ENCODE measurements at regions not wholly inside any gene's neighbourhood (a gene's known extent, or its start where the extent isn't known, plus 50 kb on each side); places are given as distances from the start of the nearest gene placed in this dataset.

DNA sequence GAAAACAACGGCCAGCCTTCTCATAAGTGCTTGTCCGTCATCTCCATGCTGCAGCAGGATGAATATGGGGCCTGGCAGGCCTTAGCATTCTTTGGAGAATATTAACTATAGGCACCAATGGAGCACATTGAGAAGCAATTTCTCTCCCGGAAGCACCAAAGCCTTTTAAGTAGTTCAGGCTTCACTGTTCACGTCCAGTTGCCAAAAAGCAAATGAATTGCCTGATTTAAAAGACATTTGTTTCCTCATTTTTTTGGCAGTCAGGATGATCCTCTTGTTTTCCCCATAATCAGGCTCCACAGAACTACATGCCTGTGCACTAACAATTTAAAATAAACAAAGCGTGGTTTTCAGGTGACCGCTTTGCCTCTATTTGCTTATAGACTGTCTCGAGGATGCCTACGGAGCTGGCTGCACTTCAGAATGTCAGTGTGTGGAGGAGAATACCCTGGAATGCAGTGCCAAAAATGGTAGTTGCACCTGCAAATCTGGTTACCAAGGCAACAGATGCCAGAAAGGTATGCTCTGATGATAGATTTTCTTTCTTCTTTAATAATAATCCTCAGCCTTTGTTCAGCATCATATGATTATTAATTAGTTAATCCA is 725.2 kb upstream of the GOLIM4 start:
- no peak overlapping the region for H3K27ac ChIP-seq
- TF ChIP-seq ZFX (IDR thresholded peaks at IDR 0.05) (no peak), CTCF (conservative IDR thresholded peaks at IDR 0.05) (no peak)

DNA sequence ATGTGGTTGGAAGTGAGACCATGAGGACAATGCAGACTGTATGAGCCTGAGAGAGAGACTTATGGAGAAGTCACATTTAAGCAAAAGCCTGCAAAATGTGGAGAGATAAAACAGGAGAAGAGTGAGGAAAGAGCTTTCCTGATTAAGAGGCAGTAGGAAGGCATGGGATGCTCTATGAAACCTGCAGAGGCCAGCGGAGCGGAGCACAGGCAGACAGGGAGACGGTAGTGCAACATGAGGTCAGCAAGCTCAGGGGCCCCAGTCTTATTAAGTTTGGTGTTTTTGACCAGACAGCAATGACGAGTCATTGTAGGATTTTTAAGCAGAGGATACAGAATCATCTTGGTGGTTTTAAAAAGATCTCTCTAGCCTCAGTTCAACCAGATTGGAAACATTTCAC is 721.5 kb upstream of the GOLIM4 start:
- TF ChIP-seq ZFX (IDR thresholded peaks at IDR 0.05) (no peak), CTCF (conservative IDR thresholded peaks at IDR 0.05) (no peak)
- H3K27ac ChIP-seq: no peak overlapping the region

DNA sequence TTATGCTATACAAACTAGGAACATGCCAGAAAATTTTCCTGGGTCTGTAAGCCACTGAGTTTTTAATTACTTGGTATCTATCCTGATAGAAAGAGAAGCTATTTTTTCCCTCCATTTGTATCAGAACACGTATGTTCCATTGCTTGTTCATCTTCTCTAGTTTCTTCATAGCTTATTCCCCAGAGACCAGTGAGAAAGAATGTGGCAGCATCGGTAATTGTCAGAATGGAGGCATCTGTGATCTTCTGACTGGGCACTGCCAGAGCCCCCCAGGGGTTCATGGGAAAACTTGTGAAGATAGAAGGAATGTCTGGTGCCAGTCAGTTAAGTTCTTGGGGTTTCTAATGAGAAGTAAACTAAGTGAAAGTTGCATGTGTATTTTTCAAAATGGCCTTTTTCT is 720.2 kb upstream of the GOLIM4 start:
- TF ChIP-seq CTCF (conservative IDR thresholded peaks at IDR 0.05) (no peak), ZFX (IDR thresholded peaks at IDR 0.05) (no peak)
- no peak overlapping the region for H3K27ac ChIP-seq

- no peak overlapping the region for H3K27ac ChIP-seq
- no peak for TF ChIP-seq ZFX (IDR thresholded peaks at IDR 0.05)
- TF ChIP-seq CTCF (conservative IDR thresholded peaks at IDR 0.05): no peak
These were observed 717.6 kb upstream of the GOLIM4 start for GRCh38 chr3:168813225-168813802.

DNA sequence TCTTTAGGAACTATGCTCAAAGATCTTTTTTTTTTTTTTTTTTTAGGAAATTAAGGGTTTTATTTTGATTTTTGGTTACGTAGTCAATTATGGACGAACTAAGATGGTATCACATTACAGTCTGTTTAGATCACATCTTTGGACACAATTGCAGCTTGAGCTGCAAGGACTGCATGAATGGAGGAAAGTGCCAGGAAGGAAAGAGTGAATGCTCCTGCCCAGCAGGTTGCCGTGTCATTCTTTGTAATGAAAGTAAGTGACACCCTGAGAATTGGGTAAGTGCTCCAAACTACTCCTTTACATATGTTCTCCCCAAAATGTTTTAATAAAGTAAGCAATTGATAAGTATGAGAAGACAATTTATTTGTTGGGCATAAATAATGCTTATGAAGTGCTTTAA is 716.5 kb upstream of the GOLIM4 start:
- H3K27ac ChIP-seq: no peak overlapping the region
- TF ChIP-seq ZFX (IDR thresholded peaks at IDR 0.05) (no peak), CTCF (conservative IDR thresholded peaks at IDR 0.05) (no peak)

DNA sequence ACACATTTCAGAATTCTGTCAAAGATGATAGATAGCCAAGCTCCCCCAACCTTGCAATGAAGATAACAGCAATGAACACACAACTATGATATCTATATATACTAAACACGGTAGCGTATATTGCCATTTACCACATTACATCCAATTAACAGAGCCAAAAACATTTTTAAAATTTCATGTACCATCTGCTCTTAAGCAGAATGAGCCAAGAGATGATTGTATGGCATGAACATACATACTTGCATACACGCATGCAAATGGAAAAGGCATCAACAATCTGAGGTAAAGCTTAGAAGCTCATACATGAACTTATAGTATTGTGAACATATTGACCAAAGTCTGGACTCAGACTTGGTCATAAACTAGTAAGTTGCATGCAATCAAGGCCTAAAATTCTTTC is 712.9 kb upstream of the GOLIM4 start:
- no peak overlapping the region for H3K27ac ChIP-seq
- TF ChIP-seq ZFX (IDR thresholded peaks at IDR 0.05) (no peak), CTCF (conservative IDR thresholded peaks at IDR 0.05) (no peak)

DNA sequence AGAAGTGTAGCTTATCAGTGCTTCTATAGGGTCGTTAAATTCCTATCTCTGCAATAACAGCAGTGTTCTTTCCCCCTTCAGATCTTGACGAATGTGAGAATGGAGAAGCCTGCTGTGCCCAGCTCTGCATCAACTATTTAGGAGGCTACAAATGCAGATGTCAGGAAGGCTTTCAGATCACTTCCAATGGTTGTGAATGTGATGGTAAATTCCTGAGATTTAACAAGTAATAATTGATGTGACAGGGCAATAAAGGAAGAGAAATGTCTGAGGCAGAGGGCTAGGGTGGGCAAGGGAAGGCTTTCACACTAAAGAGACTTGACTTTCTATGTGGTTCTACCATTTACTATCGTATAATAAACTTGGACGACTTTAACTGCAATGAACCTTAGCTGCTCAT is 711.7 kb upstream of the GOLIM4 start:
- no peak overlapping the region for H3K27ac ChIP-seq
- TF ChIP-seq ZFX (IDR thresholded peaks at IDR 0.05): no peak
- TF ChIP-seq CTCF (conservative IDR thresholded peaks at IDR 0.05): no peak
